NCI-H1694 (cell line): ENCODE measurements at regions not wholly inside any gene's neighbourhood (a gene's known extent, or its start where the extent isn't known, plus 50 kb on each side); places are given as distances from the start of the nearest gene placed in this dataset.

Source experiments
- DNase-seq: peaks from one replicate; lab custom pipeline; 2025; lab: John Stamatoyannopoulos, UW

DNA sequence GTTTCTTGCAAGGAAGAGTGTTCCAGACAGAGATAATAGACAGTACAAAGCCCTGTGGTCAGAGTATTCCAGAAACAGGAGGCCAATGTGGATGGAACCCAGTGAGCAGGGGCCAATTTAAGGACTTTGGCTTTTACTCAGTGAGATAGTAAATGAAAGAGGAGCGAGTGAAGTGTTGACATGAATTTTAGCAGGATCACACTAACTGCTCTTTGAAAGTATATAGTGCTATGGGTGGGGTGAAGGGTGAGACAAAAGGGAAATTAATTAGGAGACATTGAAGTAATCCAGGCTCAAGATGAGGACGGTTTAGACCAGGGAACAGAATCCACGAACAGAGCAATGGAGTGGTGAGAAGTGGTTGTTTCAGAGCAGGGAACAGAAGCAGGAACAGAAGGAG is 62.2 kb upstream of the TES start:
- no peak for DNase-seq

DNA sequence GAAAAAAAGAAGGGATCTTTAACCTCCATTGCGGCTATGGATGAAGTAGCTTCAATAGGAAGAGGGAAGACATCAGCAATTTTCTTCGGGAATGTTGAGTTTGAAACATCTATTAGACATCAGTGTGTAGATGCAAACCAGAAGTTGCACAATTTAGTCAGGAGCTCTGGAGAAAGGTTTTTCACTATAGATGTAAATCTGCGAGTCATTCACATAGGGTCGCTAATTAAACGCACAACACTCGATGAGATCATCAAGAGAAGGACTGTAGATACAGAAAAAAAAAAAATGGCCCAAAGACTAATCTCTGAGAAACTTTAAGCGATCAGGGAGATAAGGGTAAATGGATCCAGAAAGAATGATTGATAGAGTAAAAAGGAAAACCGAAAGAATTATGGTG is 61.7 kb upstream of the TES start:
- no peak for DNase-seq

GRCh38 chr7:116150588-116150987 is 59.8 kb upstream of the TES start:
- DNase-seq = no peak

GRCh38 chr7:116152276-116152675 is 58.1 kb upstream of the TES start:
- no peak for DNase-seq

DNA sequence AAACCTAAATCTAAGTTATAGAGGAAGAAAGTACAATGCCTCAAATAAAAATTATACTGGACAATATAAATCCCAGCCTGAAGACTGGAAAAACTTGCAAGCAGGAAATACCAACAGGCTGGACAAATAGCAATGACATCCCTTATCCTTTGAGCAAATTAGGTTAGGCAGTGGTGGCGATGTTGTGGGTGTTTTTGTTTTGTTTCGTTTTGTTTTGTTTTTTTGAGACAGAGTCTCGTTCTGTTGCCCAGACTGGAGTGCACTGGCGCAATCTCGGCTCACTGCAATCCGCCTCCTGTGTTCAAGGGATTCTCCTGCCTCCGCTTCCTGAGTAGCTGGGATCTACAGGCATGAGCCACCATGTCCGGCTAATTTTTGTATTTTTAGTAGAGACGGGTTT is 57.3 kb upstream of the TES start:
- DNase-seq = no peak

GRCh38 chr7:116159711-116160110 is 50.6 kb upstream of the TES start:
- DNase-seq = no peak
